ENCODE measurements at regions not wholly inside any gene's neighbourhood (a gene's known extent, or its start where the extent isn't known, plus 50 kb on each side); places are given as distances from the start of the nearest gene placed in this dataset.

DNA sequence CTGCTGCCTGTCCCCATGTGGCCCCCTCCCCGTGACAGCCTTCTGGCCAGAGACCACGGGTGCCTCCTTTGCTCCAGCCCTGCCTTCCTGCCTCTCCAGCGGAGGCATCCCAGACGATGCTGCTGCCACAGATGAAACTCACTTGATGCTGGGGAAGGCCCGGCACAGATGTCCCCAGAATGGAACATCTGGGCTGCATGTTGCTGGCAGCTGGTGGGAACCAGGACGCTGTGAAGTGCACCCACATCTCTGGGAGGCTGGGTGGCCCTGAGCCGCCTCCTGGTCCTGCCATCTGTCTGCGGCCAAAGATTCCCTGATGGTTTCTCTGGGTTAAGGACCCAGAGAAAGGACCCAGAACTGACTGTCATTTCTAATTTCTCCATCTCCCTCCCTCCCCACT lies 51.9 kb upstream of the PTPRS start:
- H3K36me3 ChIP-seq (ENCODE audit: control insufficient read depth, insufficient read depth, low read length, severe bottlenecking), result no peaks in the 10 kb centered on the region
- H3K9me3 ChIP-seq (ENCODE audit: control insufficient read depth, low read length), result peaks cover 10% of the 10 kb centered on the region
- DNase-seq (ENCODE audit: low read depth), result no peak
- peaks cover 59% of the 10 kb centered on the region for H3K27me3 ChIP-seq (replicated peaks; ENCODE audit: control insufficient read depth, insufficient read depth, low read length)
- H3K4me3 ChIP-seq (ENCODE audit: low read length), result no peak overlapping the region
- peaks cover 1% of the 10 kb centered on the region for H3K4me1 ChIP-seq (ENCODE audit: control insufficient read depth, insufficient read depth, low read length)
- H3K9ac ChIP-seq (ENCODE audit: low read length), result no peak overlapping the region

DNA sequence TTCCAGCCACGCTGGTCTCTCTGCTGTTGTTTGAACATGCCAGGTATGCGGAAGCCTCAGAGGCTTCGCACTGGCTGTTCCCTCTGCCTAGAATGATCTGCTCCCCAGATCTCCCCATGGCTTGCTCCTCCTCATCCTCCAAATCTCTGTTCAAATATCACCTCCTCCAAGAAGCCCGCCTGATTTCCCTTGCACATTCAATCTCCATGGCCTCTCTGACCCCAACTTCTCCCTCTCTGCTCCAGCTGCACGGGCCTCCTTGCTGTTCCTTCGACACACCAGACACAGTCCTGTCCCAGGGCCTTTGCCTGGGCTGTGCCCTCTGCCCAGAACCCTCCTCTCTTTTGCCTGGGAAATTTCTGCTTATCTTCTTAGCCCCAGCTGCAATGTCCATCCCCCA lies 52.5 kb upstream of the PTPRS start:
- peaks cover 5% of the 10 kb centered on the region for H3K4me1 ChIP-seq (ENCODE audit: control insufficient read depth, insufficient read depth, low read length)
- peaks cover 65% of the 10 kb centered on the region for H3K27me3 ChIP-seq (replicated peaks; ENCODE audit: control insufficient read depth, insufficient read depth, low read length)
- no peak for DNase-seq (ENCODE audit: low read depth)
- H3K9ac ChIP-seq (ENCODE audit: low read length), result no peak overlapping the region
- H3K9me3 ChIP-seq (ENCODE audit: control insufficient read depth, low read length), result peaks cover 8% of the 10 kb centered on the region
- no peak overlapping the region for H3K4me3 ChIP-seq (ENCODE audit: low read length)
- no peaks in the 10 kb centered on the region for H3K36me3 ChIP-seq (ENCODE audit: control insufficient read depth, insufficient read depth, low read length, severe bottlenecking)

DNA sequence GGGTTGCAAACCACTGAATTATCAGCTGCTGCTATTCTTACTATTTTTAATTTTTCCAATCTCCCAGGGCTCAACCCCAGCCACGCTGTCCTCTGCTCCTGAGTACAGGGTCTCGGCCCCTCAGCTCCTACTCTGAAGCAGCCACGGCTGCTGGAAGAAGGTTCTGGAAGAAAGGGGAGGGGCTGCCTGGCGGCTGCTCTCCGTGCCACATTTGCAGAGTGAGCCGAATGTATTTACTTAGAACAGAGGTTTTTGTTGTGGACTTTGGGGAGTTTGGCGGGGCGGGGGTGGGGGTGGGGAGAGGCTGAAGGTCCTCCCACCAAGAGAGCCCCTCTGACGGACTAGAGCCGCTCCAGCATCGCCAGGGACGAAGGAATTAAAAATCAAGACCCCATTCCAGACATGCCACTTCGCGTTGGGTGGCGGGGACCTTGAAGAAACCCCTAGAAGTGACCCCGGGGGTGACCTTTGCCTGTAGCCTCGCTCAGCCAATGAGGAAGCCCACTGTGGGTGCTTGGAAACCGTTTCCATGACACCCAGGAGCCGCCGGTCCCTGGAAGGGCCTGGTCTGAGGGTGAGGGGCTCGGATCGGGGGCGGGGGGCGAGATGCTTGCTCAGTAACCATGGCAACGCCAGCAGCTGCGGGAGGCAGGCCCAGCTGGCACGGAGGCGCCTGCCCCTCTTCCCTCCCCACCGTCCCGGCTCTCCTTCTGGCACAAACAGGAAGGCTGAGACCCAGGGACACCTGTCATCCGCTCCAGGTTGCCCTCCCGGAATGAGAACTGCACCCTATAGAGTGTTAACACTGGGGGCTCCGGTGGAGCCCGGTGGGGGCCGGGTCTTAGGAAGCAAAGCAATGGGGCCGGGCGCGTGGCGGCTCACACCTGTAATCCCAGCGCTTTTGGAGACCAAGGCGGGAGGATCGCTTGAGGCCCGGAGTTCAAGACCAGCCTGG lies 54.2 kb upstream of the PTPRS start:
- no peaks in the 10 kb centered on the region for H3K9me3 ChIP-seq (ENCODE audit: control insufficient read depth, low read length)
- H3K36me3 ChIP-seq (ENCODE audit: control insufficient read depth, insufficient read depth, low read length, severe bottlenecking), result no peaks in the 10 kb centered on the region
- no peak overlapping the region for H3K4me3 ChIP-seq (ENCODE audit: low read length)
- DNase-seq (ENCODE audit: low read depth), result no peak
- peaks cover 63% of the 10 kb centered on the region for H3K27me3 ChIP-seq (replicated peaks; ENCODE audit: control insufficient read depth, insufficient read depth, low read length)
- H3K9ac ChIP-seq (ENCODE audit: low read length), result no peak overlapping the region
- peaks cover 5% of the 10 kb centered on the region for H3K4me1 ChIP-seq (ENCODE audit: control insufficient read depth, insufficient read depth, low read length)

DNA sequence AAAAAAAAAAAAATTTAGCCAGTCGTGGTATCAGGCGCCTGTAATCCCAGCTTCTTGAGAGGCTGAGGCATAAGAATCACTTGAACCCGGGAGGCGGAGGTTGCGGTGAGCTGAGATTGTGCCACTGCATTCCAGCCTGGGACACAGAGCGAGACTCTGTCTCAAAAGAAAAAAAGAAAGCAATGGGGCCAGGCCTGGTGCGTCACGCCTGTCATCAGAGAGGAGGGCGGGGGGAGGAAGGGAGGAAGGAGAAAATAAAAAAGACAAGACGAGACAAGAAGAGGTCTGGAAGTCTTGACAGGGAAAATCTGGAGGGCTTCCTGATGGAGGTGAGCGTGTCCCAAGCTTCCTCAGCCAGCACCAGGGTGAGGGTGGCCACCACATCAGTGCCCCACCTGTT lies 54.9 kb upstream of the PTPRS start:
- H3K9me3 ChIP-seq (ENCODE audit: control insufficient read depth, low read length), result no peaks in the 10 kb centered on the region
- no peak overlapping the region for H3K4me3 ChIP-seq (ENCODE audit: low read length)
- no peak overlapping the region for H3K9ac ChIP-seq (ENCODE audit: low read length)
- no peaks in the 10 kb centered on the region for H3K36me3 ChIP-seq (ENCODE audit: control insufficient read depth, insufficient read depth, low read length, severe bottlenecking)
- DNase-seq (ENCODE audit: low read depth), result no peak
- H3K4me1 ChIP-seq (ENCODE audit: control insufficient read depth, insufficient read depth, low read length), result peaks cover 5% of the 10 kb centered on the region
- peaks cover 60% of the 10 kb centered on the region for H3K27me3 ChIP-seq (replicated peaks; ENCODE audit: control insufficient read depth, insufficient read depth, low read length)

DNA sequence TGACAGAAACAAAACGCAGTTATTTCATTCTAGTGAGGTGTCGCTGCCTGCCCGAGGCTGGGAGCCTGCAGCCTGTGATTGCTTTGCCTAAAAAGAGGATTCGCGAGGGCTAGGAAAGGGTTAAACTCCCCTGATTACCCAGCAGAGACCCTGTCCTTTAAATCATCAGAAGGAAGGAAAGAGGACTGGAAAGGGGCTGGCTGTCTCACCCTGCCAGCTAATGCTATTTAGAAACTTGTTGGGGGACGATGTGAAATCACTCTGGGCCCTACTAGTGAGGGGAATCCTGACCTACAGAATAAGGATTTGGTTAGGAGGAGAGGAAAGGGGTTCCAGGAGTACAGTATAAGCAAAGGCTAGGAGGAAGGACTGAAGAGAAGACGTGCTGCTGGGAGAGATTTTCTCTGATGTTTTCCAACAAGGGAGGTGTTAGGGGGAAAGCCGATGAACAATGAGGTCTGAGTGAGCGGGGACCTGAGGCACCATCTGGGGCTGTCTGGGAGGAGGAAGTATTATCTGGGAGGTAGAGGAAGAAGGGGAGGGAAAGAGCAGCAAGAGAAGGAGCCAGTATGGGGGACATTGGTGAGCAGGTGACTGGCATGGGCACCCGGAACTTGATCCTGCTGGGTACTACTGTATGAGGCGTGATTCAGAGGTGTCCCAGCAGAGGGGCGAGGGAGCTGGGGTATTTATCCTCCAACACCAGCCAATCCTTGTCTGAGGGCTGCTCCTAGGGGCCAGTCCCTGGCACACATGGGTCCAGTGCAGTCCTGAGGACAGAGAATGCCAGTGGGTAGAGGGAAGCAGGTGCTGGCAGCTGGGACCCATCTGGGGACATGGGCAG lies 55.7 kb upstream of the PTPRS start:
- peaks cover 64% of the 10 kb centered on the region for H3K27me3 ChIP-seq (replicated peaks; ENCODE audit: control insufficient read depth, insufficient read depth, low read length)
- no peak overlapping the region for H3K4me3 ChIP-seq (ENCODE audit: low read length)
- H3K9ac ChIP-seq (ENCODE audit: low read length), result no peak overlapping the region
- H3K9me3 ChIP-seq (ENCODE audit: control insufficient read depth, low read length), result no peaks in the 10 kb centered on the region
- no peaks in the 10 kb centered on the region for H3K36me3 ChIP-seq (ENCODE audit: control insufficient read depth, insufficient read depth, low read length, severe bottlenecking)
- DNase-seq (ENCODE audit: low read depth), result no peak
- peaks cover 5% of the 10 kb centered on the region for H3K4me1 ChIP-seq (ENCODE audit: control insufficient read depth, insufficient read depth, low read length)

DNA sequence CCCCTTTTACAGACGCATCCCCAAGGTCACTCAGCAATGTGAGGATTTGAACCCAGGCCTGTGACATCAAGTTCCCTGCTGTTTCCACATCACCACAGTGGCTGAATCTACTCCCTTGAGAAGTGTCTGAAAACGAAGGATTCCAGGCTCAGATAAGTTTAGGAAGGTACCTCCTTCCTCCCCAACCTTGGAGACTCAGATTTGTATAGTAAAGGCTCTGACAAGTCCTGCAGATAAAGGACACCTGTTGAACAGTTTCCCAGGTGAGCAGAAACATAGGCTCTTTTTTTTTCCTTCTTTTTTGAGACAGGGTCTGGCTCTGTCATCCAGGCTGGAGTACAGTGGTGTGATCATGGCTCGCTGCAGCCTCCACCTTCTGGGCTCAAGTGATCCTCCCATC lies 56.4 kb upstream of the PTPRS start:
- H3K27me3 ChIP-seq (replicated peaks; ENCODE audit: control insufficient read depth, insufficient read depth, low read length), result peaks cover 63% of the 10 kb centered on the region
- no peak for DNase-seq (ENCODE audit: low read depth)
- no peak overlapping the region for H3K9ac ChIP-seq (ENCODE audit: low read length)
- H3K4me1 ChIP-seq (ENCODE audit: control insufficient read depth, insufficient read depth, low read length), result peaks cover 5% of the 10 kb centered on the region
- H3K4me3 ChIP-seq (ENCODE audit: low read length), result no peak overlapping the region
- no peaks in the 10 kb centered on the region for H3K9me3 ChIP-seq (ENCODE audit: control insufficient read depth, low read length)
- H3K36me3 ChIP-seq (ENCODE audit: control insufficient read depth, insufficient read depth, low read length, severe bottlenecking), result no peaks in the 10 kb centered on the region

DNA sequence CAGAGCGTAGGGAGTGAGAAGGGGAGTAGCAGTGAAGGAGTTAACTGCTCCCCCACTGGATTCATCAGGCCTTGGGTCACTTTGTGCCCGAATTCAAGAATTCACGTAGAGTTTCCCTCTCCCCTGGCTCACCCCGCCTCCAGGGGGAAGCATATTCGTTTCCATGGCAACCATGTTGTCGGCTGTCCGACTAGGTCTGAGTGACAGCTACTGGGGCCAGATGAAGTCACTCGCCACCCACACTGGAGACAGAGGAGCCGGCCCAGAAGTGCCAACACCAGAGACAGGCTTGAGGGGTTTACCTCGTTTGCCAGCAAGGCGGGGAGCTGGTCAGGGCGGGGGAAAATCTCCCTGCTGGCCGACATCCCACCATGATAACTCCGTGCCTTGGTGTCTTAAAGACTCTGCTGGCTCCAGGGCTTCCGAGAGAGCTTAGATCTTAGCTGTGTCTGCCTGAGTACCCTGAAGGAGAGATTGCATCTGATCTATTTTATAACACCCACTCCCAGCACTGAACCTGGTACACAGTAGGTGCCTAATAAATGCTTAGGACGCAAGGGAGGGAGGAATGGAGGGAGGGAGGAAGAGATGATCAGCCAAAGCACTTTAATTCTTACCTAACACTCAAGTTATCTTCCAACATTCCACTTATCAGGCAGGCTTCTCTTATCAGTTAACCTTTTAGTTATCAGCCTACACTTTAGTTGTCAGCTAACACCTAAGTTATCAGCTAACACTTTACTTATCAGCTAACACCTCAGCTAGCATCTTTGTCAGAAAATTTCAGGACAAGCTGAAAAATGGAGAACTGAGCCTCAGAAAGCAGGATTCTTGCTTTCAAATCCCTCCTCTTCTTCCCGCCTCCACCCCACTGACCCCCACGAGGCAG lies 57.2 kb upstream of the ZNRF4 start:
- H3K4me3 ChIP-seq (ENCODE audit: low read length), result no peak overlapping the region

DNA sequence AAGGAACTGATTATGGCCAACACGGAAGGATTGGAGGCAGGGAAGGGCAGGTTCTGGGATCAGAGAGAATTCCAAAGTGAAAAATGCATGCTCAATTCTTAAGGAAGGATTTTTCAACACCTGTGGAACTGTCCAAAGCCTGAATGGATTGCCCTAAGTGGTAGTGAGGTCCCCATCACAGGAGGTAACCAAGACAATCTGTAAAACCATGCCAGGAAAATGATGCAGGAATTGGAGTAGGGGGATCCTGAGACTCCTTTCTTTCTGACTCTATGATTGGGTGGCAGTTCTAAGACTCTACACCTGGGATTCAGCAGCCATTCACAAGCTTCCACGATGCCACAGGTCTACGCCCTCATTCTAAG lies 56.5 kb upstream of the ZNRF4 start:
- no peak for DNase-seq (ENCODE audit: low read depth)
- peaks cover 5% of the 10 kb centered on the region for H3K4me1 ChIP-seq (ENCODE audit: control insufficient read depth, insufficient read depth, low read length)
- H3K36me3 ChIP-seq (ENCODE audit: control insufficient read depth, insufficient read depth, low read length, severe bottlenecking), result no peaks in the 10 kb centered on the region
- H3K27me3 ChIP-seq (replicated peaks; ENCODE audit: control insufficient read depth, insufficient read depth, low read length), result peaks cover 51% of the 10 kb centered on the region
- H3K4me3 ChIP-seq (ENCODE audit: low read length), result no peak overlapping the region
- no peaks in the 10 kb centered on the region for H3K9me3 ChIP-seq (ENCODE audit: control insufficient read depth, low read length)
- H3K9ac ChIP-seq (ENCODE audit: low read length), result no peak overlapping the region

More for the DNA sequence above, 57.2 kb upstream of the ZNRF4 start:
- peaks cover 53% of the 10 kb centered on the region for H3K27me3 ChIP-seq (replicated peaks; ENCODE audit: control insufficient read depth, insufficient read depth, low read length)
- no peaks in the 10 kb centered on the region for H3K9me3 ChIP-seq (ENCODE audit: control insufficient read depth, low read length)
- H3K9ac ChIP-seq (ENCODE audit: low read length), result no peak overlapping the region
- peak; percentile 7 for DNase-seq (ENCODE audit: low read depth)
- peaks cover 5% of the 10 kb centered on the region for H3K4me1 ChIP-seq (ENCODE audit: control insufficient read depth, insufficient read depth, low read length)
- no peaks in the 10 kb centered on the region for H3K36me3 ChIP-seq (ENCODE audit: control insufficient read depth, insufficient read depth, low read length, severe bottlenecking)

DNA sequence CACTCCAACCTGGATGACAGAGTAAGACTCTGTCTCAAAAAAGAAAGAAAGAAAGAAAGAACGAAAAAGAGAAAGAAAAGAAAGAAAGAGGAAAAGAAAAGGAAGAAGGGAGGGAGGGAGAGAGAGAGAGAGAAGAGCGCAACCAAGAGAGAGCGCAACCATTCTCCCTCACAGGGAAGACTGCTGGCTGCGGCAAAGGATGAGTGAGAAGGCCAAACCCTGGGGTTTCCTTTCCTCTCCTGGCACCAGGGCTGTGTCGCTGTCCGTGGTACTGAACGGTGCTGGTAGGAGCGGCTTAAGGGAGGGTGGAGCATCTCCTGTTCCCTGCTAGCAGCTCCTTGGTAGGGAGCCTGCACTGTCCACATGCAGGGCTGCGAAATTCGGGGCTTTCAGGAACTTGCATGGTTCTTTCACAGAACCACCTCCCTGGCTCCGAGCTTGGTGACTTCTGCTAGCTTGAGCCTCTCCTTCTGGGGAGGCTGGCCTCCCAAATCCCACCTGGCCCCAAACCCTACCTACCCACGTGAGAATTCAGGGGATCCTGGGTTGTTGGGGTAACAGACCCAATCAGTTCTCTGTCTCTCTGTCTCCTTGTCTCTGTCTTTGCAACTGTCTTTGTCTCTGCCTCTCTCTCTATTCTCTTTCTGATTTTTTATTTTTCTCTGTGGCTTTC lies 51.1 kb upstream of the ZNRF4 start:
- DNase-seq (ENCODE audit: low read depth), result peak; percentile 93
- Histone ChIP-seq H3K9ac (ENCODE audit: low read length) (no peak overlapping the region), H3K9me3 (ENCODE audit: control insufficient read depth, low read length) (peaks cover 10% of the 10 kb centered on the region), H3K4me3 (ENCODE audit: low read length) (no peak overlapping the region), H3K4me1 (ENCODE audit: control insufficient read depth, insufficient read depth, low read length) (no peaks in the 10 kb centered on the region), H3K36me3 (ENCODE audit: control insufficient read depth, insufficient read depth, low read length, severe bottlenecking) (no peaks in the 10 kb centered on the region), H3K27me3 (replicated peaks; ENCODE audit: control insufficient read depth, insufficient read depth, low read length) (peaks cover 18% of the 10 kb centered on the region)
